Smooth muscle cell (in vitro differentiated cells): ENCODE measurements at regions not wholly inside any gene's neighbourhood (a gene's known extent, or its start where the extent isn't known, plus 50 kb on each side); places are given as distances from the start of the nearest gene placed in this dataset.
"Not testable (repeated sequence)": the region's sequence is repeated elsewhere in the genome, so short reads cannot be mapped to it uniquely, and the experiment has no call there.

Experiments used
- DNase-seq: peaks from one replicate; lab custom pipeline; 2025; ENCODE audit not compliant: unreplicated experiment; lab: John Stamatoyannopoulos, UW
- H2AFZ ChIP-seq: fragments of 200-600 bp; sonication (generic); 2 replicates; pipeline ENCODE4 v1.6.0; 2016; ENCODE audit warnings: antibody characterized with exemption, low read depth, mild to moderate bottlenecking
- H3F3A ChIP-seq: fragments of 200-600 bp; sonication (generic); 2 replicates; pipeline ENCODE4 v1.6.0; 2017; ENCODE audit warnings: antibody characterized with exemption, low read depth
- H3K27ac ChIP-seq: fragments of 200-600 bp; sonication (generic); 2 replicates; pipeline ENCODE4 v1.5.1; 2016; ENCODE audit warnings: low read depth, mild to moderate bottlenecking
- H3K27me3 ChIP-seq: fragments of 200-600 bp; sonication (generic); 2 replicates; pipeline ENCODE4 v1.6.1; 2016; ENCODE audit warnings: low read depth, mild to moderate bottlenecking
- H3K36me3 ChIP-seq: fragments of 200-600 bp; sonication (generic); 2 replicates; pipeline ENCODE4 v1.5.1; 2016; ENCODE audit warnings: low read depth
- H3K4me1 ChIP-seq: fragments of 200-600 bp; sonication (generic); 2 replicates; pipeline ENCODE4 v1.5.1; 2016; ENCODE audit warnings: low read depth
- H3K4me2 ChIP-seq: fragments of 200-600 bp; sonication (generic); 2 replicates; pipeline ENCODE4 v1.6.0; 2016; ENCODE audit warnings: mild to moderate bottlenecking
- H3K4me3 ChIP-seq: fragments of 200-600 bp; sonication (generic); 2 replicates; pipeline ENCODE4 v1.5.1; 2016; ENCODE audit warnings: mild to moderate bottlenecking
- H3K79me2 ChIP-seq: fragments of 200-600 bp; sonication (generic); 2 replicates; pipeline ENCODE4 v1.6.0; 2016; ENCODE audit warnings: low read depth, mild to moderate bottlenecking
- H3K9ac ChIP-seq: fragments of 200-600 bp; sonication (generic); 2 replicates; pipeline ENCODE4 v1.6.0; 2016; ENCODE audit warnings: low read depth
- H3K9me3 ChIP-seq: fragments of 200-600 bp; sonication (generic); replicated peaks from 2 replicates; pipeline ENCODE4 v1.5.1; 2016; ENCODE audit warnings: low read depth
- H4K20me1 ChIP-seq: fragments of 200-600 bp; sonication (generic); 2 replicates; pipeline ENCODE4 v1.6.0; 2016; ENCODE audit warnings: low read depth
- WGBS: methylation state at CpG from one replicate; pipeline ENCODE4 v1.1.7; 2016; ENCODE audit warnings: low lambda C conversion rate; 5-methylcytosine and 5-hydroxymethylcytosine counted together
- TF ChIP-seq, protein P1 (sequence below): fragments of 200-600 bp; sonication (generic); IDR thresholded peaks from 2 replicates; pipeline ENCODE4 v1.5.1; 2017; ENCODE audit warnings: borderline replicate concordance, mild to moderate bottlenecking, antibody characterized with exemption; ENCODE audit not compliant: insufficient read depth, poor library complexity, severe bottlenecking

- no peak overlapping the region for H2AFZ ChIP-seq
- no peak overlapping the region for H3K9ac ChIP-seq
Measured at GRCh38 chr11:34769224-34769623, 147.0 kb downstream of the APIP start.

DNA sequence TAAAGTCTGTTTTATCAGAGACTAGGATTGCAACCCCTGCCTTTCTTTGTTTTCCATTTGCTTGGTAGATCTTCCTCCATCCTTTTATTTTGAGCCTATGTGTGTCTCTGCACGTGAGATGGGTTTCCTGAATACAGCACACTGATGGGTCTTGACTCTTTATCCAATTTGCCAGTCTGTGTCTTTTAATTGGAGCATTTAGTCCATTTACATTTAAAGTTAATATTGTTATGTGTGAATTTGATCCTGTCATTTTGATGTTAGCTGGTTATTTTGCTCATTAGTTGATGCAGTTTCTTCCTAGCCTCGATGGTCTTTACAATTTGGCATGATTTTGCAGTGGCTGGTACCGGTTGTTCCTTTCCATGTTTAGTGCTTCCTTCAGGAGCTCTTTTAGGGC, 141.7 kb downstream of the EHF start:
- not testable (repeated sequence) for H2AFZ ChIP-seq, H3K27ac ChIP-seq, DNase-seq, H3K4me3 ChIP-seq, H3K4me2 ChIP-seq, H3K79me2 ChIP-seq, H3F3A ChIP-seq, H3K27me3 ChIP-seq, H3K9me3 ChIP-seq, H3K9ac ChIP-seq, H4K20me1 ChIP-seq, H3K4me1 ChIP-seq, H3K36me3 ChIP-seq
- 100% methylated on average over 2 of the region's 3 CpGs for WGBS

More at GRCh38 chr11:34769224-34769623, 147.0 kb downstream of the APIP start:
- Histone ChIP-seq H3K27ac (no peak overlapping the region), H3K36me3 (no peaks in the 10 kb centered on the region), H3K27me3 (no peaks in the 10 kb centered on the region), H3K4me2 (no peak overlapping the region), H3K9me3 (no peaks in the 10 kb centered on the region), H3K4me3 (no peak overlapping the region), H3K4me1 (no peaks in the 10 kb centered on the region), H3K79me2 (no peaks in the 10 kb centered on the region), H3F3A (no peaks in the 10 kb centered on the region), H4K20me1 (peaks cover 5% of the 10 kb centered on the region)
- 93% methylated on average over 2 of the region's 2 CpGs for WGBS
- TF ChIP-seq, protein P1, sequence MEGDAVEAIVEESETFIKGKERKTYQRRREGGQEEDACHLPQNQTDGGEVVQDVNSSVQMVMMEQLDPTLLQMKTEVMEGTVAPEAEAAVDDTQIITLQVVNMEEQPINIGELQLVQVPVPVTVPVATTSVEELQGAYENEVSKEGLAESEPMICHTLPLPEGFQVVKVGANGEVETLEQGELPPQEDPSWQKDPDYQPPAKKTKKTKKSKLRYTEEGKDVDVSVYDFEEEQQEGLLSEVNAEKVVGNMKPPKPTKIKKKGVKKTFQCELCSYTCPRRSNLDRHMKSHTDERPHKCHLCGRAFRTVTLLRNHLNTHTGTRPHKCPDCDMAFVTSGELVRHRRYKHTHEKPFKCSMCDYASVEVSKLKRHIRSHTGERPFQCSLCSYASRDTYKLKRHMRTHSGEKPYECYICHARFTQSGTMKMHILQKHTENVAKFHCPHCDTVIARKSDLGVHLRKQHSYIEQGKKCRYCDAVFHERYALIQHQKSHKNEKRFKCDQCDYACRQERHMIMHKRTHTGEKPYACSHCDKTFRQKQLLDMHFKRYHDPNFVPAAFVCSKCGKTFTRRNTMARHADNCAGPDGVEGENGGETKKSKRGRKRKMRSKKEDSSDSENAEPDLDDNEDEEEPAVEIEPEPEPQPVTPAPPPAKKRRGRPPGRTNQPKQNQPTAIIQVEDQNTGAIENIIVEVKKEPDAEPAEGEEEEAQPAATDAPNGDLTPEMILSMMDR = no peak
- DNase-seq = no peak

DNA sequence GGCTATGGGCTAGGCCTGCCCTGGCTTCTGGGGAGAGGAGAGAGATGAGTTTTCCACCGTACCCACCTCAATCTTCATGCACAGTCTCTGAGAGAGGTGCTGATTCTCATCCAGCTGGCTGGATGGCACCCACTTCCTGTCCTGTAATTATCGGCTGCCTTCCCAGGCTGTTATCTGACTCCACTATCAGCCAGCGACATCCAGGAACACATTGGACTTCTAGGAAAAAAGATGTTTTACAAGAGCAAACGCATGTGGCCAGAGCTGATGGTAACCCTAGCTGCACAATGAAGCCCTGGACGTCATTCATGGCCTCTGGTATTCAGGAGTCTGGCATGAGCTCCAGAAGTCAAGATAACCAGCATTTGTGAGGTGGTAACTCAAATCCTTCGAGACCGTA, 137.4 kb downstream of the EHF start:
- no peaks in the 10 kb centered on the region for H3K27me3 ChIP-seq
- H4K20me1 ChIP-seq = no peaks in the 10 kb centered on the region
- no peak for DNase-seq
- no peaks in the 10 kb centered on the region for H3F3A ChIP-seq
- no peak overlapping the region for H3K4me2 ChIP-seq
- H3K27ac ChIP-seq = no peak overlapping the region
- no peak overlapping the region for H2AFZ ChIP-seq
- WGBS = 59% methylated on average over 7 of the region's 7 CpGs
- H3K9ac ChIP-seq = no peak overlapping the region
- no peaks in the 10 kb centered on the region for H3K36me3 ChIP-seq
- no peak overlapping the region for H3K4me3 ChIP-seq
- TF ChIP-seq, protein P1 = no peak
- H3K4me1 ChIP-seq = no peaks in the 10 kb centered on the region
- no peaks in the 10 kb centered on the region for H3K9me3 ChIP-seq
- no peaks in the 10 kb centered on the region for H3K79me2 ChIP-seq

DNA sequence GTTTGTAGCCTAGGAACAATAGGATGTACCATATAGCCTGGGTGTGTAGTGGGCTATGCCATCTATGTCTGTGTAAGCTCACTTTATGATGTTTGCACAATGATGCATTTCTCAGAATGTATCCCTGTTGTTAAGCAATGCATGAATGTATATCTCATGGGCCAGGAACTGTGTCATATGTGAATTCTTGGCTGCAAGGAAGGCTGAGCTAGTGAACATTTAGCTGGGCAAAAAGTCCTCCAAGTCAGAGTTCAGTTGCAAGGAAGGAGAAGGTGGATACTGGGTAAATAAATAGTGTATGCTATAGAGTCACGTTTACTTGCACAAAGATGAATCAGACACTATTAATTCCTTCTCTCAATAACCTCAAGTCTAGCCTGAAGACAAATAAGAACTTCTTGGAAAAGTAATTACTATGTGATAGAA, 136.1 kb downstream of the EHF start:
- no peak overlapping the region for H3K4me2 ChIP-seq
- no peaks in the 10 kb centered on the region for H3F3A ChIP-seq
- H3K4me3 ChIP-seq = no peak overlapping the region
- no peak overlapping the region for H3K9ac ChIP-seq
- H4K20me1 ChIP-seq = no peaks in the 10 kb centered on the region
- H3K9me3 ChIP-seq = no peaks in the 10 kb centered on the region
- H3K36me3 ChIP-seq = no peaks in the 10 kb centered on the region
- no peak overlapping the region for H2AFZ ChIP-seq
- whole genome bisulfite sequencing = 91% methylated on average over 1 of the region's 1 CpG
- no peaks in the 10 kb centered on the region for H3K27me3 ChIP-seq
- no peaks in the 10 kb centered on the region for H3K79me2 ChIP-seq
- H3K4me1 ChIP-seq = no peaks in the 10 kb centered on the region
- DNase-seq = no peak
- TF ChIP-seq, protein P1 = no peak
- H3K27ac ChIP-seq = no peak overlapping the region
